Keratinocyte (primary cell): ENCODE measurements at regions not wholly inside any gene's neighbourhood (a gene's known extent, or its start where the extent isn't known, plus 50 kb on each side); places are given as distances from the start of the nearest gene placed in this dataset.

Experiments
- DNase-seq: peaks from one replicate; pipeline ENCODE4 v3.0.0-alpha.2; 2011; ENCODE audit warnings: low read depth, missing footprints, low spot score
- FAIRE-seq: peaks from 2 replicates; lab custom pipeline; 2011; peaks lifted over from hg19 to GRCh38; lab: Jason Lieb, UNC
- H2AFZ ChIP-seq: 2 replicates; pipeline ENCODE4 v1.6.0; 2012; ENCODE audit warnings: low read length, control low read depth, inconsistent platforms; ENCODE audit not compliant: control insufficient read depth
- H3K27ac ChIP-seq: 2 replicates; pipeline ENCODE4 v1.5.1; 2011; ENCODE audit warnings: low read length; ENCODE audit not compliant: control insufficient read depth, insufficient read depth
- H3K27me3 ChIP-seq: 3 replicates; pipeline ENCODE4 v1.6.0; 2011; ENCODE audit warnings: low read length; ENCODE audit not compliant: control insufficient read depth, insufficient read depth; ENCODE audit errors: extremely low read depth
- H3K36me3 ChIP-seq, 2 experiments: 2 replicates in 1 of 2; 3 replicates in 1 of 2; pipeline ENCODE4 v1.5.1; 2011; ENCODE audit warnings: low read length in 2 of 2, mild to moderate bottlenecking in 1 of 2; ENCODE audit not compliant: control insufficient read depth in 2 of 2, insufficient read depth in 2 of 2; ENCODE audit errors: extremely low read depth in 1 of 2
- H3K4me1 ChIP-seq: 3 replicates; pipeline ENCODE4 v1.5.1; 2011; ENCODE audit warnings: low read length; ENCODE audit not compliant: control insufficient read depth, insufficient read depth; ENCODE audit errors: extremely low read depth
- H3K4me2 ChIP-seq: 3 replicates; pipeline ENCODE4 v1.6.0; 2011; ENCODE audit warnings: low read depth, low read length; ENCODE audit not compliant: control insufficient read depth, insufficient read depth; ENCODE audit errors: extremely low read depth
- H3K4me3 ChIP-seq, 3 experiments: fragments of 200-600 bp in 1 of 3; sonication (generic) in 1 of 3; 2 replicates in 2 of 3; 3 replicates in 1 of 3; pipeline ENCODE4 v1.5.1; 2011 to 2016; ENCODE audit warnings: low read length in 3 of 3, mild to moderate bottlenecking in 3 of 3, control low read depth in 2 of 3, inconsistent platforms in 1 of 3, low read depth in 1 of 3, mixed read lengths in 1 of 3, mixed run types in 1 of 3, moderate library complexity in 1 of 3; ENCODE audit not compliant: control insufficient read depth in 2 of 3, insufficient read depth in 2 of 3; ENCODE audit errors: extremely low read depth in 1 of 3
- H3K79me2 ChIP-seq: 2 replicates; pipeline ENCODE4 v1.6.0; 2012; ENCODE audit warnings: low read length; ENCODE audit not compliant: control insufficient read depth, insufficient read depth
- H3K9ac ChIP-seq: 3 replicates; pipeline ENCODE4 v1.6.0; 2011; ENCODE audit warnings: low read length; ENCODE audit not compliant: control insufficient read depth, insufficient read depth; ENCODE audit errors: extremely low read depth
- H3K9me1 ChIP-seq: 3 replicates; pipeline ENCODE4 v1.6.0; 2011; ENCODE audit warnings: low read length; ENCODE audit not compliant: control insufficient read depth, insufficient read depth; ENCODE audit errors: extremely low read depth
- H3K9me3 ChIP-seq: 2 replicates; pipeline ENCODE4 v1.5.1; 2012; ENCODE audit warnings: low read depth, low read length; ENCODE audit not compliant: control insufficient read depth
- H4K20me1 ChIP-seq: 3 replicates; pipeline ENCODE4 v1.6.0; 2011; ENCODE audit warnings: low read length; ENCODE audit not compliant: control insufficient read depth, insufficient read depth; ENCODE audit errors: extremely low read depth
- EZH2 ChIP-seq: IDR thresholded peaks from one replicate; pipeline ENCODE4 v1.6.1; 2012; ENCODE audit warnings: inconsistent platforms, mild to moderate bottlenecking, low read length, moderate library complexity
- dilution Hi-C: fragments of 300-500 bp; cut with MboI; formaldehyde crosslinking; loops from one replicate; pipeline ENCODE4 v1.7.0; 2020; ENCODE audit warnings: low sequenced_read_pairs; ENCODE audit not compliant: extremely low pct_ligation_motif_present
- TF ChIP-seq, protein P1 (sequence below), 3 experiments: IDR thresholded peaks in 1 of 3; conservative IDR thresholded peaks in 1 of 3; optimal IDR thresholded peaks in 1 of 3; 2 replicates in 2 of 3; 3 replicates in 1 of 3; pipeline versions ENCODE3 to v1.5.1; 2011; ENCODE audit warnings: low read length in 3 of 3, mild to moderate bottlenecking in 3 of 3, moderate library complexity in 2 of 3, control low read depth in 1 of 3, inconsistent platforms in 1 of 3; ENCODE audit not compliant: insufficient read depth in 2 of 3; ENCODE audit errors: extremely low read depth in 1 of 3

DNA sequence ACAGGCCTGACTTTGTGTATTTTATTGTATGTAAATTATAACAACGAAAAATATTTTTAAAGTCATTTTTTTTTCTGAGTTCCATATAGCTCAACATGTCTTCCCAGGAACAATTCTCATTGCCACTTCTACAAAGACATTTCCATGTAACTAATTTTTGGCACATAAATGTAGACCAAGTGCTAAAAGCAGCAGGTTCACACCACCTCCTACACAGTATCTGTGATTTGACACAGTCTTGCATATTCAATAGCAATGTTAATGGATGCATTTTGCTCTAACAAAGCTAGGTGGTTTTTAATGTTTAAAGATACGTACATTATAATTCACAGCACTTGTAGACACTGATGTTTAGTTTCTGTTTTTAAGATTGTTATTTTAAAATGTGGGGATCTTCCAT is 346.5 kb downstream of the GPAM start:
- H3K79me2 ChIP-seq: no peaks in the 10 kb centered on the region
- H3K4me3 ChIP-seq: no peak overlapping the region
- H3K27me3 ChIP-seq: no peaks in the 10 kb centered on the region
- H3K27ac ChIP-seq: no peak overlapping the region
- dilution Hi-C loops: no loop called here
- no peaks in the 10 kb centered on the region for H3K36me3 ChIP-seq
- TF ChIP-seq EZH2: no peak
- TF ChIP-seq, protein P1, sequence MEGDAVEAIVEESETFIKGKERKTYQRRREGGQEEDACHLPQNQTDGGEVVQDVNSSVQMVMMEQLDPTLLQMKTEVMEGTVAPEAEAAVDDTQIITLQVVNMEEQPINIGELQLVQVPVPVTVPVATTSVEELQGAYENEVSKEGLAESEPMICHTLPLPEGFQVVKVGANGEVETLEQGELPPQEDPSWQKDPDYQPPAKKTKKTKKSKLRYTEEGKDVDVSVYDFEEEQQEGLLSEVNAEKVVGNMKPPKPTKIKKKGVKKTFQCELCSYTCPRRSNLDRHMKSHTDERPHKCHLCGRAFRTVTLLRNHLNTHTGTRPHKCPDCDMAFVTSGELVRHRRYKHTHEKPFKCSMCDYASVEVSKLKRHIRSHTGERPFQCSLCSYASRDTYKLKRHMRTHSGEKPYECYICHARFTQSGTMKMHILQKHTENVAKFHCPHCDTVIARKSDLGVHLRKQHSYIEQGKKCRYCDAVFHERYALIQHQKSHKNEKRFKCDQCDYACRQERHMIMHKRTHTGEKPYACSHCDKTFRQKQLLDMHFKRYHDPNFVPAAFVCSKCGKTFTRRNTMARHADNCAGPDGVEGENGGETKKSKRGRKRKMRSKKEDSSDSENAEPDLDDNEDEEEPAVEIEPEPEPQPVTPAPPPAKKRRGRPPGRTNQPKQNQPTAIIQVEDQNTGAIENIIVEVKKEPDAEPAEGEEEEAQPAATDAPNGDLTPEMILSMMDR (optimal IDR thresholded peaks at IDR 0.05 in 1 of 3, IDR thresholded peaks at IDR 0.05 in 1 of 3, conservative IDR thresholded peaks at IDR 0.05 in 1 of 3; ENCODE audit: extremely low read depth in 1 of 3, insufficient read depth in 2 of 3, low read length in 3 of 3): no peak
- no peaks in the 10 kb centered on the region for H3K9me1 ChIP-seq
- no peak overlapping the region for H3K9ac ChIP-seq
- H4K20me1 ChIP-seq: no peaks in the 10 kb centered on the region
- H2AFZ ChIP-seq: no peak overlapping the region
- no peaks in the 10 kb centered on the region for H3K9me3 ChIP-seq
- H3K4me2 ChIP-seq: no peak overlapping the region
- DNase-seq: no peak
- peaks cover 7% of the 10 kb centered on the region for H3K4me1 ChIP-seq
- no peak for FAIRE-seq

DNA sequence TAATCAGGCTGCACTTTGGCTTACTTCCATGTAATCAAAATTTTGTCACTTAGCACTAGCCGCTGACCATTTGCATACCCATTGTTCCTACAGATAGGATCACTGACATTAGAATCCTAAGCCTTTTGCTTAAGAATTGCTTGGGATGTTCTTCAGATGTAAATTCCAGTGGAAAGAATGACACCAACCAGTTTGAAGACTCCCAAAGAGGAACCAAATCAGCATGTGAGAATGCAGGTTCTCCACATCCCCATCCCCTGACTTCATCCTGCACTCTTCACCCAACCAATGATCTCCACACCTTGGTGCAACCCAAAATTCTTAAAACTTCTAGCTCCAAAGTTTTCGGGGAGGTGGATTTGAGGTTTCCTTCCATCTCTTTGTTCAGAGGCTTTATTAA is 345.6 kb downstream of the GPAM start:
- Histone ChIP-seq H3K27ac (no peak overlapping the region), H3K9me1 (no peaks in the 10 kb centered on the region), H3K9ac (no peak overlapping the region), H3K4me3 (no peak overlapping the region), H4K20me1 (no peaks in the 10 kb centered on the region), H3K27me3 (no peaks in the 10 kb centered on the region), H3K4me1 (peaks cover 7% of the 10 kb centered on the region), H3K9me3 (no peaks in the 10 kb centered on the region), H2AFZ (no peak overlapping the region), H3K4me2 (no peak overlapping the region), H3K79me2 (no peaks in the 10 kb centered on the region), H3K36me3 (no peaks in the 10 kb centered on the region)
- no peak for FAIRE-seq
- no peak for DNase-seq
- dilution Hi-C loops: no loop called here
- TF ChIP-seq, protein P1 (optimal IDR thresholded peaks at IDR 0.05 in 1 of 3, IDR thresholded peaks at IDR 0.05 in 1 of 3, conservative IDR thresholded peaks at IDR 0.05 in 1 of 3; ENCODE audit: extremely low read depth in 1 of 3, insufficient read depth in 2 of 3, low read length in 3 of 3): no peak
- TF ChIP-seq EZH2: no peak
